SKM-1 treated with dmso at 0.1 percent for 144 hours (cell line): ENCODE measurements at regions not wholly inside any gene's neighbourhood (a gene's known extent, or its start where the extent isn't known, plus 50 kb on each side); places are given as distances from the start of the nearest gene placed in this dataset.

Experiments used
- DNase-seq: peaks from one replicate; lab custom pipeline; 2025; ENCODE audit not compliant: unreplicated experiment; lab: John Stamatoyannopoulos, UW

DNA sequence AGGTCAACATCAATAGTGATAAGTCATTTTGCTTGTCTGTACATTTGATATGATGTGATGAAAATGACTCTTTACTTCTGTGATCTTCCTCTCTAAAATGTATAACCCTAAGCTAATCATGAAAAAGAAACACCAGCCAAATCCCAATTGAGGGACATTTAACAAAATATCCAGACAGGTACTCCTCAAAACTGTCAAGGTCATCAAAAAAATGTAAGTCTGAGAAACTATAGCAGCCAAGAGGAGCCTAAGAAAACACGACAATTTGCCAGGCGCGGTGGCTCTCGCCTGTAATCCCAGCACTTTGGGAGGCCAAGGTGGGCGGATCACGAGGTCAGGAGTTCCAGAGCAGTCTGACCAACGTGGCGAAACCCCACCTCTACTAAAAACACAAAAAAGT is 708.5 kb upstream of the ID4 start:
- no peak for DNase-seq

- DNase-seq: no peak
These were observed 701.5 kb upstream of the ID4 start for GRCh38 chr6:19135706-19136105.

- DNase-seq: no peak
These were observed 699.7 kb upstream of the ID4 start for GRCh38 chr6:19137505-19137904.

DNA sequence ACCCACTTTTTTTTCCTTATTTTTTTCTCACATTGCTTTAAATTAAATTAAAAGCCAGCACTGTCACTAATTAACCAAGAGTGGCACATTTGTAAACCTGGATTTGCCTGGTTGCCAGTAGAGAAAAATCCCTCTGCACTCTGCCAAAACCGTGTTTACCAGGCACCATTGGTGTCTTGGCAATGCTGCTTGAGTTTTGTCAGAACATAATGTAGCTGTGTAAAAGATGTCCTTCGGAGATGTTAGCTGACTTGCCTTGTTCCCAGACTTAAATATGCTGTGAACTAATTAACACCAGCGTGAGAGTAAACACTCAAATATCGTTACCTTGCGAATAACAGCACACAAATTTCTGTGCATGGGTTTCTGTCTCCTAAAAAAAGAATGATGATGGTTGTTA is 694.9 kb upstream of the ID4 start:
- DNase-seq: no peak

DNA sequence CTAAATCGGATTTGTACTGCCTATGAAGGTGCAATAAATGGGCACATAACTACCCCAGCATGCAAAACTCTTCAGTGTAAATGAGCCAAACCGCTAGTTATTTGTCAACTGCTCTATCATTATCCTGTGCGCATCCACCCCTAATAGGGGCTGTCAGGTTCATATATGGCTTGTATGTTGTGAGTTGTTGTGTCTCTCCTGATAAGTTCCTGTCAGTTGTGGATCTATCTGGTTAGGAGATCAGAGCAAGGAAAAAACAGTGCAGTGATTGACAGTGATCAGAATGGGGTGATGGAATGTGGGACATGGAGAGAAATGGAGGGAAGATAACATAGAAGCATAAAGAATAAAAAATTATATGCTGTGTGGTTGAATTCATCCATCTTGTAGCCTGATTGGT is 686.9 kb upstream of the ID4 start:
- DNase-seq: no peak

DNA sequence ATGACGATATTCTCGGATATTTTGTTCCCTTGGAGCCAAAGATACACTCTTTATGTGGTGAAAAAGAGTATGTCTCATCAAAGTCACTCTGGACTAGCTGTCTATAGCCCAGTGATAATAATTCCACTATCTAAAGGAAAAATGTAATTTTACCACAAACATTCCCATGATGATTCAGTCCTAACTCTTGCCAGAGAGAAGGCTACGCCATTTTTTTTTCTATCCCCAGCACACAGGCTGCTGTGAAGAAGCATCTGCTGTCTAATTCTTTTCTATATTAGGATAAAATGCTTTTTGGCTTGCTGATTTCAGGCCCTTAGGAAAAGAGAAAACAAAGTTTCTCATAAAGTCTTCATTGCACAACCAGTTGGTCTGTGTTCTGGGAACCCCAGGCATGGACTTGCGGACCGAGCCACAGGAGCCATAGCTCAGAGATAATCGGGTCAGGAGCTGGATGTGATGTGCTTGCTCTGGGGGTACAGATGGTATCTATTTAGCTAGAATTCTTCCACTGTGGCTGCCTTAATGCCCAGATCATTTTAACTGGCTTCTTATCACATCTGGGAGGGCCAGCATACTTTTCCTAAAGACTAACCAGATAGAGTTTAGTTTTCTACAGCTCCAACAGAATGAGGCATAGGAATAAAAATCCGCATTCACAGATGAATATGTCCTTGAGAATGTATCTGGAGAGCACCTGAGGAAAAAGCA is 683.7 kb upstream of the ID4 start:
- no peak for DNase-seq

GRCh38 chr6:19153981-19154295 is 683.2 kb upstream of the ID4 start:
- no peak for DNase-seq

- DNase-seq: no peak
These were observed 680.7 kb upstream of the ID4 start for GRCh38 chr6:19156443-19156842.

DNA sequence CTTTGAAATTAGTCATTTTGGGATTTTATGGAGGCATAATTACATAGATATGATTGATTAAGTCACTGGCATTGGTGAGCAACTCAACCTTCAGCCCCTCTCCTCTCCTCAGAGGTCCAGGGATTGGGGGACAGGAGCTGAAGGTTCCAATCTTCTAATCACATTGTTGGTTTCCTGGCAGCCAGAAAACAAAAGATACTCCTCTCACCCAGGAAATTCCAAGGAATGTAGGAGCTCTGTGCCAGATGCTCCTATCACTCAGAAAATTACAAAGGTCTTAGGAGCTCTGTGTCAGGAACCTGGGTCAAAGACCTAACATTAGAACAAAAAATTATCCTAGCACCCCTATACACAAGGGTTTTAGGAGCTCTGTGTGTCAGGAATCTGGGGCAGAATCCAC is 679.7 kb upstream of the ID4 start:
- no peak for DNase-seq

- no peak for DNase-seq
These were observed 678.6 kb upstream of the ID4 start for GRCh38 chr6:19158586-19158985.

- DNase-seq: no peak
These were observed 678.1 kb upstream of the ID4 start for GRCh38 chr6:19159089-19159488.

DNA sequence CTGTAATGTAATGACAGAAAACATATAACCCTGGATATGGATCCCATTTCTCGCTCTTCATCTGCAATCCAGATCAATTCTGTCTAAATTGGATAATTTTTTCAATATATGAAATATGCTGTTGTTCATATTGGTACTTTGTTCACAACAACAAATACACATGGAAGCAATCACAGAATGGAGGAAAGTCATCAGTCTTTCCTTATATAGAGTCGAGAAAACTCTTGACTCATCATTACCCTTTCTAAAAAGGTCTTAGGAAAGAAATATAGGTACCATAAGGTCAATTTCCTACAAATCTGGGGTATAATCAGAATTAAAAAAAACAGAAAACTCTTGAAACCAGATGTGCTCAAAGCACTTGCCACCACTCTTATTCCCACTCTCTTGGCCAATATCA is 677.6 kb upstream of the ID4 start:
- no peak for DNase-seq

GRCh38 chr6:19160081-19160730 is 677.0 kb upstream of the ID4 start:
- DNase-seq: no peak

DNA sequence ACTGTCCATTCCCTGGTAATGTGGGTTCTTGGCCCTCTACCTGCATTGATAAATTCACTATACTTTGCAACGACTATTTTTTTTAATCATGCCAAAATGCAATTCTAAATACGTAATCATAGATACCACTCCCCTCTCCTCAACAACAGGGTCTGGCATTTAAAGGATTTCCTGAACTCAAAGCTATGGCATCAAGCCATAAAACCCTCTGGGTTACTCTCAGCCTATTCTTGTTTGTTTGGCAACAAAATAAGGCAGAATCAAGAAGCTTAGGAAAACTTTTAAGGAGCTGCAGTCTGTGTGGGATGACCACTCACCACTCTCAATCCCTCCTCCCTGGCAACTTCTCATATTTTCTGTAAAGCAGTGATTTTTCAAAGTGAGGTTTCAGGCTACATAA is 669.9 kb upstream of the ID4 start:
- no peak for DNase-seq

GRCh38 chr6:19169366-19169765 is 667.8 kb upstream of the ID4 start:
- no peak for DNase-seq

GRCh38 chr6:19175023-19175422 is 662.1 kb upstream of the ID4 start:
- no peak for DNase-seq

DNA sequence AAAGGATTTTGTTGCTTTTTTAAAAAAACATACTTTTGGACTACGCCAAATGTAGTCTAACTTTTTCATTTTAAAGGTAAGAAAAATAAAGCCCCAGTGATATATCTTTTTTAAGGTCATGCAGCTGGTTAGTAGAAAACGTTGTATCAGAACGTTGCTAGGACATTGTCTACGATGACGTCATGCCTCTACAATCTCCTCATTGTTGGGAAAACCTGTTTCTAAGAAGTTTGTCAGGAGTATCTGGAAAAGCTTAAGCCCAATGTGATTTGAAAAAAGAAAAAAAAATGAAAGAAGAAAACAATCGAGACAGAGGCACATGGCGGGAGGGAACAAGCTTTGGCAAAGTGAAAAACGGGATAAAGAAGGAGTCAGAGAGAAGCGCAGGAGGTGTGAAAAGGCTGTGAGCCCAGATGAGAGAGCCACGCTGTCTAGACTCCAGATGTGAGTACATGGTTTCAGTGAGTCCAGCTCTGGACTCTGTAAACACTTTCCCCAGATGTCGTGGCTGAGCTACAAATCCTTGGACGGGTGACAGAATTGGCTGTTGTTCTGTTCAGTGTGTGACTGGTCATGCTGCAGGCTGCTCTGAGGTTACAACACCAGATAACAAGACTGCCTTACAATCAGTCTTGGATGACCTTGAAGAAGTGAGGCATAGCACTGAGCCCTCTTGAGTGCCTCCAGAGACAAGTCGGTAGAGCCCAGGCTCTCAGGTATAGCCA is 656.7 kb upstream of the ID4 start:
- no peak for DNase-seq

DNA sequence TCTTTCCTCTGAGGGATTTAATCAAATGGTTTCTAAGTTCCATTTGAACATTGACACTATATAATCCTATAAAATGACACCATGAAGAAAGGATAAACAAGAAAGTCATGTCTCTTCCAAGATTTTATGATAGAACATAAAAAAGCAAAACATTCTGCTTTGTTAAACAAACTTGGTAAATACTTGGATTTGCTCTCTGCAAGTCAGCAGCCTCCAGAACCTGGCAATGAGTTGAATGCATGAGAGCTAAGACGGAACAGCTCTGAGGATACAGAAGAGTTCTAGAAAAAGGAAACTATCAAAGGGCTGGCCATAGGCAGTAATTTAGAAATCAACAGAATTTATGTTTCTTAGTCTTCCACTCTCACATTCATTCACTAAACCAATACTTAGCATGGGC is 656.0 kb upstream of the ID4 start:
- DNase-seq: no peak

GRCh38 chr6:19193624-19194023 is 643.5 kb upstream of the ID4 start:
- DNase-seq: no peak

GRCh38 chr6:19204445-19204844 is 632.7 kb upstream of the ID4 start:
- DNase-seq: no peak

GRCh38 chr6:19205076-19205475 is 632.1 kb upstream of the ID4 start:
- no peak for DNase-seq

- DNase-seq: no peak
These were observed 628.0 kb upstream of the ID4 start for GRCh38 chr6:19209202-19209601.
